CD4-positive, alpha-beta T cell treated with Interleukin-17A for 1 hour (primary cell): ENCODE measurements at regions not wholly inside any gene's neighbourhood (a gene's known extent, or its start where the extent isn't known, plus 50 kb on each side); places are given as distances from the start of the nearest gene placed in this dataset.
"Not testable (repeated sequence)": the region's sequence is repeated elsewhere in the genome, so short reads cannot be mapped to it uniquely, and the experiment has no call there.

Source experiments
- DNase-seq: peaks from one replicate; pipeline ENCODE4 v3.0.0-alpha.2; 2020

GRCh38 chr7:115789473-115789872 is 241.1 kb downstream of the TFEC start:
- not testable (repeated sequence) for DNase-seq

DNA sequence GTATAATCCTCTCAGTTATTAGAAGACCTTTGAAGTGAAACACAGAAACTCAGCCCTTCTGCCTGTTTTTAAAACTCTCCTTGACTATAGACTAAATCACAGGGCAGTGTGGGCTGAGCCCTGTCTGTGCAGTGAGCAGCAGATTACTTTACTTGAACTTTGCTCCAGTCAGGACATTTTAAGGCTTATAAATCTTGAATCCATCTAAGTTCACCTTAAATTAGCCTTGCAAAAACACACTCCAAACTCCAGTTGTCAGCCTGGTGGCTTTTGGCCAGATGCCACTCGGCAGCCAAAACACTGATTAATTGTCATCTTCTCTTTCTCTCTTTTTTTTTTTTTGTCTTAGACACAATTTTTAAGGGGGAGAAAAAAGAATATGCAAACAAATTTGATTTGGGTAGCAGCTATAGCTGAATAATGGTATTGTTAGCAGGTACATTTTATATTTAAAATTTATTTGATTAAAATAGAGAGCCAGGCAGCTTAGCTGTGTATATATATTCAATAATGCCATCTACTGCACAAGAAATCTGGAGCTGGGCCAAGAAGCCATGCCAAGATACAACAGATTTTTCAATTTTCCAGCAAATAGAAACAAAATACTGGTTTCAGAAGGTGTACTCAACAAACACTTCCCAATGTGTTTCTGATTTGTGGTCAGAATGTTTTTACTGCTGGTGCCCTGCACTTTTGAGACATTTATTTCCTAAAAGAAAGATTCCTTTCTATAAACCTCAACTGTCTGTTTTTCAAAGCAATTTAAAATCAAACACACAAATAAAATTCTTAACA is 247.7 kb downstream of the TFEC start:
- no peak for DNase-seq

GRCh38 chr7:115779561-115779960 is 251.0 kb downstream of the TFEC start:
- no peak for DNase-seq

DNA sequence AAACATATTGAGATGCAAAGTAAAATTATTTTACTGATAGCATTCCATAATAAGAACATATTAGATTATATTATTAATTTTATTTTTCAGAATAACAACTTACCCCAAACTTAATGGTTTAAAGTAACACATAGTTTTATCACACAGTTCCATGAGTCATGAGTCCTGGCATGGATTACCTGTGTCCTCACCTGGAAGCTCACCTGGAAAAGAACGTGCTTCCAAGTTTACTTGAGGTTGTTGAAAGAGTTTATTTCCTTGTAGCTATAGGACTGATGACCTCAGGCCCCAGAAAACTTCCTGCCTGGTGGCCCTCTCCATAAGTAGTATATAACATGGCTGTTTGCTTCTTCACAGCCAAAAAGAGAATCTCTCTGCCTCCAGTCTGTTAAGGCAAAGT is 254.6 kb downstream of the TFEC start:
- no peak for DNase-seq

GRCh38 chr7:115763347-115763746 is 267.2 kb downstream of the TFEC start:
- no peak for DNase-seq

GRCh38 chr7:115758025-115758424 is 272.5 kb downstream of the TFEC start:
- DNase-seq = no peak

- no peak for DNase-seq
Observed at GRCh38 chr7:115754226-115754625, 276.3 kb downstream of the TFEC start.

GRCh38 chr7:115749924-115750323 is 280.6 kb downstream of the TFEC start:
- no peak for DNase-seq

GRCh38 chr7:115748123-115748738 is 282.3 kb downstream of the TFEC start:
- peak; percentile 22 for DNase-seq

- no peak for DNase-seq
Observed at GRCh38 chr7:115747174-115747573, 283.4 kb downstream of the TFEC start.

DNA sequence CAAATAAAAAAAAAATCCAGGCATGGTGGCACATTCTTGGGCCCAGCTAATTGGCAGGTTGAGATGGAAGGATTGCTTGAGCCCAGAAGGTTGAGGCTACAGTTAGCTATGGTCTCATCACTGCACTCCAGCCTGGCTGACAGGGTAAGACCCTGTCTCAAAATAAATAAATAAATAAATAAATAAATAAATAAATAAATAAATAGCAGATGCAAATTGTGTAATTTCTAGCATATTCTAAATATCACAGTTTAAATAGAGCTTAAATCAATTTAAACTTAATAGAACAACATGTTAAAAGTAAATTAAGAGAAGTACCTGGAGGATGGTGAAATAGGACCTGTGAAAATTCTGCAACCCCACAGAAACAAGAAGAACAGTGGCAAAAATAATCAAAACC is 290.5 kb downstream of the TFEC start:
- DNase-seq = no peak

DNA sequence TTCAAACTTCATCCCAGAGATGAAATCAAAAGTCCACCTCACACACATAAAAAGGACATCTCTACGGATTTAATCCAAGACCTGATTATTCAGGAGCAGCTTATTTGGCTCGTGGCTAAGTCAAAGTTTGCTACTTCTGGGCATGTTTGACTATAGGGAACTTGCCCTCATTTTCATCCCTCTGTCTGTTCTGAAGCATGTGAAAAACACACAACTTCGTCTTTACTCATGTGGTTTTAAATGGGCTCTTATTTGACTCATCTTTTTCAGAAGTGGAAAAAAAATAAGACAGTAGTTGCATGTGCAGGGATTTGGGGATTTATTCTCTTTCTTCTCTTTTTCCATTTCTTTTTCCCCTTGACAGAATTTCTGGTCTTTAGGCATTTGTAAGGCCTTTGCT is 295.9 kb downstream of the TFEC start:
- DNase-seq = no peak

DNA sequence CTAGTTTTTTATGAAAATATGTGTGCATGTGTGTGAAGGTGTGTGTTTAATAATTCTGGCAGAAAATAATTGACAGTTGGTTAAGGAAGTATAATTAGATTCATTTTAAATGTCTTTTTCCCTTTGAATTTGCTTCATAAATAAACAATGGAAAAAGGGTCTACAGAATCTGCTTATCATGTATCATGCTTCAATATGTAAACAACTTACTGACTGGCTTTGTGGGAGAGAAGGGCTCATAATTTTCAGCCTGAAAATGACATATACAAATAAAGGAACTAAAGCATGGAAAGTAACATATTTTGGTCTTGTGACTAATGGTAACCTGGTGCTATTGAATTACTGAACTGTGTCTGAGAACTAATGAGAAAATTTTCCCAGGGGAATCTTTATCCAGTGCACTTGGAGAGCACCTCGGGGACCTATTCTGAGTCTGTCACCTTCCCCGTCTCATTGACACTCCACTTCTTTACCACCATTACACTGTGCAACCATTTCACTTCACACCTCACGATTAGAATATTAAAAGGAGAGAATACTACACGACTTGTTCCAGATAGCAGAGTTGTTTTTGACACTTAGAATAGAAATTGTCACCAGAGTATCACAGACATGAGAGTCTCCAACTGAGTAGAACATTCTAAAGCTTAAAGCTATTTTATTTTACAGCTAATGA is 298.6 kb downstream of the TFEC start:
- no peak for DNase-seq

DNA sequence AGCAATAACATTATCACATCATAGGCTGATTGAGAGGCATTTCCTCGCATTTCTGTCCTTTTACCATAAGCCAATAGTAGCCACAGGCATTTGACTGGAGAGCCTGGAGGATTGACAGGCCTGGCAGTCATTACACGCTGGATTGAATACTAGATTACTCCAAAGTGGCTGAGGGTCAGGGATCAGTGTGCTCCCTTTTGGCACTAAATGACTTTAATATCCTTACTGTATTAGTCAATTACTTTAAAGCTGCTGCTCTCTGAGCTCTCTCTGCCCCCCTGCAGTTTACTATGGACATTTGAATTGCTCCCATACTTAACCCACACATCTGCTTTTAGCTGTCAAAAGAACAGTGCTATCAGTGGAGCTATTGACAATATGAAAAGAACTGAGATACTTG is 302.0 kb downstream of the TFEC start:
- DNase-seq = no peak

DNA sequence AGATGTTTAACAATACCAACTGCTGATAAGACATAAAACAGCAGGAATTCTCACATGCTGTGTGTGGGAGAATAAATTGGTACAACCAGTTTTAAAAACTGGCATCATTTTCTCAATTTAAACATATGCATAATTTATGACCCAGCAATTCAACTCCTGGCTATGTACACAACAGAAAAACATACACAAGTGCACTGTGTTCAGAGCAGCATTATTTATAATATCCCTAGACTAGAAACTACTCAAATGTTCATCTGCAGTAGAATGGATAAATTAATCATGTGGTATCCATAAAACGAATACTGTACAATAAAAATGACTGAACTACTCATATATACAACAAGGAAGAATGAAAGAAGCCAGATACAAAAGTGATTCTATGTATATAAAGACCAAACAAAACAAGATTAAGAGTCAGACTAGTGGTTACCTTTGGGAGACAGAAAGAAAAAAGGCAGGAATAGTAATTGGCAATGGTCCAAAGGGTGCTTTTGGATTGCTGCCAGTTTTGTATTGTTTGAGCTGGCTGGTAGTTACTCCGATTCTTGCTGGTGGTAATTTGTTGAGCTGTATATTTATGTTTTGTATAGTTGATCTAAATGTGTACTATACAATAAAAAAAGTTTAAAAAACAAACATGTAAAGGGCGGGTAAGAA is 306.0 kb downstream of the TFEC start:
- DNase-seq = no peak

- peak; percentile 7 for DNase-seq
Observed at GRCh38 chr7:115722302-115722977, 308.1 kb downstream of the TFEC start.

DNA sequence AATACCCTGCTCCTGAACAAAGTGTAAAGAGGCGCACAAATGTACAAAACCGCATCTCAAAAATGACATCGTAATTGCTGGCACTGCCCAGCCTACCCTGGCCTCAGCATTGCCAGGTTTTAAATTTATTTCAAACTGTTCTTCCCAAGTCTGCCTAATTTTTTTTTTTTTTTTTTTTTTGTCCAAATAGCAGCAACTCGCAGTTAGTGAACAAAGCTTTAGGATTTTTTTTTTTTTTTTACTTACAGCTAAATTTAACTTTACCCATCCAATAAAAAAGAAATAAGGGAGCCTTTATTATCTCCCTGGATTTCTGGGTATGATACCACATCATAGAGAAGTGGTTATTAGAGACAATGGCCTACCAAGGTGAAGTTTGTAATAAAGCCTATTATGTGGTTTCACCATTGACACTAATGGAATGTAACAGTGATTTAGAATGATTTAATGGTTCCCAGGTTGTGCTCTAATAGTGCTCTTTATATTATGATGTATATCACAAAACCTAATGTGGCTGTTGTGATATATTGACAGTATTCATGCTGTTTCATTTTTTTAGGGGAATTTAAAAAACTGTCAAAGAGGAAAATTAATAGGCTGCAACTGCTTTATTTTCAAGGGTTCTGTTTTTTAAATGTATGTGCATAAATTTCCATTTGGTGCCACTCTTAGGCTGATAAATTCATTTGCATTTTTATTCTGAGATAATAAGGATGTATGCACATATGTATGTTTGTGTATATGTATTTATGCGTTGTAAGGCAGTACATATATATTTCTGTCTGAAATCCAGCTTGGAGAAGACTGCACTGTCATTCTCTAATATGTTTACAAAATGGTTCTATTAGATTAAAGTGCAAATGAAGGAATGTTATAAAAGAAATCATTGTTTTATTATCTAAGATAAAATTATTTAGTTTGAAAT is 309.0 kb downstream of the TFEC start:
- no peak for DNase-seq

GRCh38 chr7:115719963-115720362 is 310.6 kb downstream of the TFEC start:
- DNase-seq = no peak

GRCh38 chr7:115709664-115710063 is 320.9 kb downstream of the TFEC start:
- no peak for DNase-seq

- DNase-seq = no peak
Observed at GRCh38 chr7:115708013-115708341, 322.6 kb downstream of the TFEC start.

GRCh38 chr7:115707258-115708012 is 323.1 kb downstream of the TFEC start:
- peak; percentile 5 for DNase-seq
